ENCODE measurements at regions not wholly inside any gene's neighbourhood (a gene's known extent, or its start where the extent isn't known, plus 50 kb on each side); places are given as distances from the start of the nearest gene placed in this dataset.
"Not testable (repeated sequence)": the region's sequence is repeated elsewhere in the genome, so short reads cannot be mapped to it uniquely, and the experiment has no call there.

GRCh38 chr3:71986606-71987005 is 201.7 kb upstream of the PROK2 start:
- Histone ChIP-seq H3K36me3 (no peaks in the 10 kb centered on the region), H3K27ac (no peak overlapping the region), H3K4me3 (no peak overlapping the region), H3K4me1 (no peaks in the 10 kb centered on the region), H3K27me3 (no peaks in the 10 kb centered on the region), H3K9me3 (no peaks in the 10 kb centered on the region)
- WGBS, 2 donors (ENCODE audit: low coverage in 1 of 2): 87% methylated on average over 6 of the region's 6 CpGs; no CpG with 5 or more reads in 1 of the 2 donors
- no peak for DNase-seq
- intact Hi-C loops (cut with DNase I; ENCODE audit: low total_unique reads) (no loop called here), in situ Hi-C loops (cut with MboI; ENCODE audit: low pct_ligation_motif_present in 1 of 4, low pct_unique_long_range_greater_than_20kb in 1 of 4, low sequenced_read_pairs in 3 of 4) (no loop called here)
- TF ChIP-seq POLR2AphosphoS5 (IDR thresholded peaks at IDR 0.05) (no peak), POLR2A (IDR thresholded peaks at IDR 0.05) (no peak), CTCF (IDR thresholded peaks at IDR 0.05) (no peak), EP300 (IDR thresholded peaks at IDR 0.05; ENCODE audit: low read depth) (no peak)

- whole genome bisulfite sequencing, 2 donors (ENCODE audit: low coverage in 1 of 2): 66 to 81% methylated on average over 7 to 9 of the region's 9 CpGs
- intact Hi-C loops (cut with DNase I; ENCODE audit: low total_unique reads) (no loop called here), in situ Hi-C loops (cut with MboI; ENCODE audit: low pct_ligation_motif_present in 1 of 4, low pct_unique_long_range_greater_than_20kb in 1 of 4, low sequenced_read_pairs in 3 of 4) (no loop called here)
- Histone ChIP-seq H3K9me3 (no peaks in the 10 kb centered on the region), H3K27ac (peak overlapping the region in 2 of 4 donors; percentile 19 to 72), H3K4me3 (no peak overlapping the region), H3K36me3 (no peaks in the 10 kb centered on the region), H3K4me1 (no peaks in the 10 kb centered on the region), H3K27me3 (no peaks in the 10 kb centered on the region)
- TF ChIP-seq CTCF (IDR thresholded peaks at IDR 0.05) (no peak), EP300 (IDR thresholded peaks at IDR 0.05; ENCODE audit: low read depth) (no peak), POLR2AphosphoS5 (IDR thresholded peaks at IDR 0.05) (no peak), POLR2A (IDR thresholded peaks at IDR 0.05) (no peak)
- DNase-seq: peak; percentile 32
Observed at GRCh38 chr3:71984843-71985613, 200.1 kb upstream of the PROK2 start.

- no peak for TF ChIP-seq POLR2A (IDR thresholded peaks at IDR 0.05)
- no peak for TF ChIP-seq POLR2AphosphoS5 (IDR thresholded peaks at IDR 0.05)
- no peak for TF ChIP-seq EP300 (IDR thresholded peaks at IDR 0.05; ENCODE audit: low read depth)
- TF ChIP-seq CTCF (IDR thresholded peaks at IDR 0.05): no peak
- H3K4me3 ChIP-seq: no peak overlapping the region
- H3K4me1 ChIP-seq: no peaks in the 10 kb centered on the region
- in situ Hi-C loops (cut with MboI; ENCODE audit: low pct_ligation_motif_present in 1 of 4, low pct_unique_long_range_greater_than_20kb in 1 of 4, low sequenced_read_pairs in 3 of 4) (no loop called here), intact Hi-C loops (cut with DNase I; ENCODE audit: low total_unique reads) (no loop called here)
- no peaks in the 10 kb centered on the region for H3K36me3 ChIP-seq
- H3K27ac ChIP-seq: peak overlapping the region in 1 of 4 donors; percentile 72
- 95 to 96% methylated on average over 4 of the region's 4 CpGs for WGBS, 2 donors (ENCODE audit: low coverage in 1 of 2)
- H3K9me3 ChIP-seq: no peaks in the 10 kb centered on the region
- H3K27me3 ChIP-seq: no peaks in the 10 kb centered on the region
- no peak for DNase-seq
Observed at GRCh38 chr3:71983694-71984093, 198.7 kb upstream of the PROK2 start.

GRCh38 chr3:71982506-71983258 is 197.7 kb upstream of the PROK2 start:
- intact Hi-C loops (cut with DNase I; ENCODE audit: low total_unique reads); H3K4me1 ChIP-seq; H3K36me3 ChIP-seq; H3K27me3 ChIP-seq; in situ Hi-C loops (cut with MboI; ENCODE audit: low pct_ligation_motif_present in 1 of 4, low pct_unique_long_range_greater_than_20kb in 1 of 4, low sequenced_read_pairs in 3 of 4); H3K9me3 ChIP-seq; H3K4me3 ChIP-seq; H3K27ac ChIP-seq: not testable (repeated sequence)
- DNase-seq: peak; percentile 35
- WGBS, 2 donors (ENCODE audit: low coverage in 1 of 2): 0 to 50% methylated on average over 1 to 9 of the region's 9 CpGs

Data from transverse colon (tissue), 4 donors.